HepG2 (cell line): ENCODE measurements at regions not wholly inside any gene's neighbourhood (a gene's known extent, or its start where the extent isn't known, plus 50 kb on each side); places are given as distances from the start of the nearest gene placed in this dataset.

Experiments used
- ATAC-seq: fragments of 200-7000 bp; cut with Tn5 transposase; 3 replicates; pipeline ENCODE4 v1.9.1; 2020; ENCODE audit warnings: mild to moderate bottlenecking, moderate library complexity
- BruUV-seq: library from RNA; stranded (reverse); fragments of 400-500 nt; replicated peaks from 2 replicates; lab custom pipeline; 2021; lab: Mats Ljungman, UMichigan
- CTCF ChIA-PET: fragments of 300-600 bp; formaldehyde crosslinking; extraction: SDS; loops from one replicate; lab custom pipeline; 2021; ENCODE audit warnings: low total read pairs, inconsistent platforms, low intra/inter-chr PET ratio; lab: Yijun Ruan, JAX
- POLR2A ChIA-PET: fragments of 350-600 bp; sonication (Branson Sonifier 250); formaldehyde crosslinking; loops from one replicate; lab custom pipeline; 2020; ENCODE audit warnings: antibody characterized with exemption, inconsistent platforms; lab: Yijun Ruan, JAX
- DNase-seq: peaks from one replicate; pipeline ENCODE4 v3.0.0-alpha.2; 2015; ENCODE audit warnings: low spot score
- FAIRE-seq: peaks from 3 replicates; lab custom pipeline; 2011; peaks lifted over from hg19 to GRCh38; lab: Jason Lieb, UNC
- H2AFZ ChIP-seq: one replicate; pipeline ENCODE4 v1.6.1; 2011; ENCODE audit warnings: low read length, inconsistent platforms
- H3K27ac ChIP-seq: fragments of 300-600 bp; 3 replicates; pipeline ENCODE4 v1.8.0; 2011; ENCODE audit warnings: mixed run types, mild to moderate bottlenecking, mixed read lengths, low read length, inconsistent platforms; ENCODE audit not compliant: insufficient read depth; ENCODE audit errors: extremely low read length
- H3K27me3 ChIP-seq, 2 experiments: fragments of 200-600 bp in 1 of 2; 2 replicates in 1 of 2; 3 replicates in 1 of 2; pipeline versions ENCODE4 v1.6.0 to v1.8.0; 2011; ENCODE audit warnings: low read length in 2 of 2, mild to moderate bottlenecking in 2 of 2, moderate library complexity in 2 of 2, inconsistent platforms in 1 of 2; ENCODE audit not compliant: insufficient read depth in 2 of 2, control insufficient read depth in 1 of 2
- H3K36me3 ChIP-seq, 2 experiments: fragments of 200-600 bp in 1 of 2; replicated peaks in 1 of 2; 2 replicates in 1 of 2; 3 replicates in 1 of 2; pipeline versions ENCODE4 v1.5.1 to v1.8.0; 2011; ENCODE audit warnings: low read length in 2 of 2, inconsistent platforms in 1 of 2; ENCODE audit not compliant: insufficient read depth in 2 of 2, control insufficient read depth in 1 of 2
- H3K4me1 ChIP-seq: 2 replicates; pipeline ENCODE4 v1.5.1; 2012; ENCODE audit warnings: low read length, inconsistent platforms; ENCODE audit not compliant: insufficient read depth
- H3K4me2 ChIP-seq: 2 replicates; pipeline ENCODE4 v1.6.0; 2011; ENCODE audit warnings: low read depth, low read length, inconsistent platforms
- H3K4me3 ChIP-seq, 3 experiments: fragments of 200-600 bp in 1 of 3; sonication (generic), shearing (Covaris generic) in 1 of 3; replicated peaks in 1 of 3; 2 replicates each; pipeline ENCODE4 v1.5.1; 2011 to 2016; ENCODE audit warnings: low read length in 3 of 3, inconsistent platforms in 2 of 3, low read depth in 2 of 3, mild to moderate bottlenecking in 2 of 3, control low read depth in 1 of 3, mixed read lengths in 1 of 3; ENCODE audit not compliant: insufficient read depth in 1 of 3
- H3K79me2 ChIP-seq: one replicate; pipeline ENCODE4 v1.6.1; 2011; ENCODE audit warnings: low read length, inconsistent platforms; ENCODE audit not compliant: insufficient read depth
- H3K9ac ChIP-seq: 2 replicates; pipeline ENCODE4 v1.6.0; 2011; ENCODE audit warnings: mild to moderate bottlenecking, low read depth, low read length, inconsistent platforms; ENCODE audit not compliant: insufficient read depth
- H3K9me3 ChIP-seq: 2 replicates; pipeline ENCODE4 v1.5.1; 2012; ENCODE audit warnings: mild to moderate bottlenecking, low read length
- H4K20me1 ChIP-seq: 2 replicates; pipeline ENCODE4 v1.6.0; 2011; ENCODE audit warnings: inconsistent platforms, mild to moderate bottlenecking, low read length, moderate library complexity; ENCODE audit not compliant: insufficient read depth
- ARNT2 ChIP-seq: sonication (generic); formaldehyde crosslinking; IDR thresholded peaks from 2 replicates; pipeline ENCODE4 v1.8.0; 2022; ENCODE audit warnings: mild to moderate bottlenecking, low read depth, missing genetic modification reagents, moderate library complexity
- CAMTA2 ChIP-seq: sonication (generic); formaldehyde crosslinking; IDR thresholded peaks from 2 replicates; pipeline ENCODE4 v1.4.0; 2020; ENCODE audit warnings: mild to moderate bottlenecking, missing genetic modification reagents, borderline replicate concordance
- DPF2 ChIP-seq: sonication (generic); formaldehyde crosslinking; IDR thresholded peaks from 2 replicates; pipeline ENCODE4 v1.4.0; 2020; ENCODE audit warnings: mild to moderate bottlenecking, low read depth, missing genetic modification reagents, borderline replicate concordance
- KLF11 ChIP-seq: IDR thresholded peaks from 2 replicates; pipeline ENCODE4 v1.6.1; 2016; ENCODE audit warnings: missing compliant biosample characterization
- RBM39 ChIP-seq: fragments of 200-400 bp; formaldehyde crosslinking; IDR thresholded peaks from one replicate; pipeline ENCODE4 v1.6.1; 2018; ENCODE audit warnings: antibody characterized with exemption, mild to moderate bottlenecking, low read depth, low read length; ENCODE audit not compliant: poor library complexity, severe bottlenecking
- RNF2 ChIP-seq: fragments of 450-650 bp; conservative IDR thresholded peaks from 2 replicates; pipeline ENCODE4 v1.6.1; 2016; ENCODE audit warnings: low read depth
- SMARCE1 ChIP-seq: fragments of 450-650 bp; IDR thresholded peaks from 2 replicates; pipeline ENCODE4 v1.6.1; 2017; ENCODE audit warnings: borderline replicate concordance
- TP53 ChIP-seq: sonication (generic); formaldehyde crosslinking; conservative IDR thresholded peaks from 2 replicates; pipeline ENCODE4 v1.4.0; 2020; ENCODE audit warnings: missing genetic modification reagents
- YEATS4 ChIP-seq: sonication (generic); formaldehyde crosslinking; IDR thresholded peaks from 2 replicates; pipeline ENCODE4 v1.4.0; 2020; ENCODE audit warnings: missing genetic modification reagents, borderline replicate concordance
- ZC3H13 ChIP-seq: sonication (generic); formaldehyde crosslinking; IDR thresholded peaks from 2 replicates; pipeline ENCODE4 v1.8.1; 2023; ENCODE audit warnings: mild to moderate bottlenecking, missing genetic modification reagents, moderate library complexity
- ZNF235 ChIP-seq: sonication (generic); formaldehyde crosslinking; IDR thresholded peaks from 2 replicates; pipeline ENCODE4 v1.8.1; 2023; ENCODE audit warnings: mild to moderate bottlenecking, missing genetic modification reagents, borderline replicate concordance
- ZNF460 ChIP-seq: sonication (generic); formaldehyde crosslinking; IDR thresholded peaks from 2 replicates; pipeline ENCODE4 v1.5.1; 2020; ENCODE audit warnings: missing genetic modification reagents, mild to moderate bottlenecking, borderline replicate concordance
- ZNF749 ChIP-seq: sonication (generic); formaldehyde crosslinking; IDR thresholded peaks from 2 replicates; pipeline ENCODE4 v1.8.0; 2022; ENCODE audit warnings: mild to moderate bottlenecking, missing genetic modification reagents, moderate library complexity, borderline replicate concordance
- WGBS: methylation state at CpG from one replicate; pipeline ENCODE4 v1.1.6; 2017; ENCODE audit warnings: low lambda C conversion rate; 5-methylcytosine and 5-hydroxymethylcytosine counted together
- in situ Hi-C: cut with HindIII; loops from 2 replicates; pipeline ENCODE4 v1.10.0; 2017; ENCODE audit warnings: low pct_unique_long_range_greater_than_20kb; ENCODE audit not compliant: extremely low pct_ligation_motif_present
- intact Hi-C: fragments of 100-400 bp; cut with micrococcal nuclease; formaldehyde crosslinking; loops from one replicate; pipeline ENCODE4 v1.10.0; 2022; ENCODE audit not compliant: unreplicated experiment
- TF ChIP-seq, protein P1 (sequence below): sonication (generic); formaldehyde crosslinking; conservative IDR thresholded peaks from 2 replicates; pipeline ENCODE4 v1.4.0; 2020; ENCODE audit warnings: mild to moderate bottlenecking, missing genetic modification reagents, moderate library complexity
- TF ChIP-seq, protein P2 (sequence below): sonication (generic); formaldehyde crosslinking; IDR thresholded peaks from 2 replicates; pipeline ENCODE4 v1.4.0; 2020; ENCODE audit warnings: missing genetic modification reagents

DNA sequence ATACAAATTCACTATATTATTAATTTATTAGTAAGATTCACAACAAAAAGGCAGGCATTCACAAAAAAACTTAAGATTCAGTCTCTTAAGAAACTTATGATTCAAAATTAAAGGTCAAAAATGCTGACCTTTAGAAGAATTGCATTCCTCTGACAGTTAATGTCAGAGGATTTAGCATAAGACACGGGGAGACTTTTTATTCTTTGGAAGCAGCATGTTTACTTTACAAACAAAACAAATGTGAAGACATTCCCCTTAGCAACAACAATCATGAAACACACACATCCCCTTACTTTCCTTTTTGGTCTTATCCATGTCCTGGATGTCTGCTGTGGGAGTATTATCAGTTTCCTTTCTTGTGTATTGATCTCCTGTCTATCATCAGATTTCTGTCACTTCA is 117.1 kb downstream of the RAD51AP2 start:
- H3K36me3 ChIP-seq = no peaks in the 10 kb centered on the region
- ChIA-PET POLR2A (no interaction called here), CTCF (no interaction called here)
- no peak overlapping the region for H3K9ac ChIP-seq
- H2AFZ ChIP-seq = no peak overlapping the region
- no TSS peak for BruUV-seq
- H3K9me3 ChIP-seq = peaks cover 19% of the 10 kb centered on the region
- H3K79me2 ChIP-seq = no peaks in the 10 kb centered on the region
- no peak overlapping the region for H3K4me3 ChIP-seq
- FAIRE-seq = no peak
- no peaks in the 10 kb centered on the region for H3K4me1 ChIP-seq
- H3K27me3 ChIP-seq = no peaks in the 10 kb centered on the region
- 4% methylated on average over 1 of the region's 1 CpG for WGBS
- H3K4me2 ChIP-seq = no peak overlapping the region
- H3K27ac ChIP-seq = no peak overlapping the region
- no peak for TF ChIP-seq RNF2
- TF ChIP-seq, protein P1, sequence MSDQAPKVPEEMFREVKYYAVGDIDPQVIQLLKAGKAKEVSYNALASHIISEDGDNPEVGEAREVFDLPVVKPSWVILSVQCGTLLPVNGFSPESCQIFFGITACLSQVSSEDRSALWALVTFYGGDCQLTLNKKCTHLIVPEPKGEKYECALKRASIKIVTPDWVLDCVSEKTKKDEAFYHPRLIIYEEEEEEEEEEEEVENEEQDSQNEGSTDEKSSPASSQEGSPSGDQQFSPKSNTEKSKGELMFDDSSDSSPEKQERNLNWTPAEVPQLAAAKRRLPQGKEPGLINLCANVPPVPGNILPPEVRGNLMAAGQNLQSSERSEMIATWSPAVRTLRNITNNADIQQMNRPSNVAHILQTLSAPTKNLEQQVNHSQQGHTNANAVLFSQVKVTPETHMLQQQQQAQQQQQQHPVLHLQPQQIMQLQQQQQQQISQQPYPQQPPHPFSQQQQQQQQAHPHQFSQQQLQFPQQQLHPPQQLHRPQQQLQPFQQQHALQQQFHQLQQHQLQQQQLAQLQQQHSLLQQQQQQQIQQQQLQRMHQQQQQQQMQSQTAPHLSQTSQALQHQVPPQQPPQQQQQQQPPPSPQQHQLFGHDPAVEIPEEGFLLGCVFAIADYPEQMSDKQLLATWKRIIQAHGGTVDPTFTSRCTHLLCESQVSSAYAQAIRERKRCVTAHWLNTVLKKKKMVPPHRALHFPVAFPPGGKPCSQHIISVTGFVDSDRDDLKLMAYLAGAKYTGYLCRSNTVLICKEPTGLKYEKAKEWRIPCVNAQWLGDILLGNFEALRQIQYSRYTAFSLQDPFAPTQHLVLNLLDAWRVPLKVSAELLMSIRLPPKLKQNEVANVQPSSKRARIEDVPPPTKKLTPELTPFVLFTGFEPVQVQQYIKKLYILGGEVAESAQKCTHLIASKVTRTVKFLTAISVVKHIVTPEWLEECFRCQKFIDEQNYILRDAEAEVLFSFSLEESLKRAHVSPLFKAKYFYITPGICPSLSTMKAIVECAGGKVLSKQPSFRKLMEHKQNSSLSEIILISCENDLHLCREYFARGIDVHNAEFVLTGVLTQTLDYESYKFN (CRISPR knock-in tag) = no peak
- TF ChIP-seq RBM39 = no peak
- no peak for TF ChIP-seq ZNF749 (CRISPR knock-in tag)
- TF ChIP-seq TP53 (CRISPR knock-in tag) = no peak
- no peak for TF ChIP-seq DPF2 (CRISPR knock-in tag)
- no peak for TF ChIP-seq ARNT2 (CRISPR knock-in tag)
- TF ChIP-seq KLF11 (CRISPR knock-in tag) = no peak
- no peak for TF ChIP-seq CAMTA2
- TF ChIP-seq, protein P2, sequence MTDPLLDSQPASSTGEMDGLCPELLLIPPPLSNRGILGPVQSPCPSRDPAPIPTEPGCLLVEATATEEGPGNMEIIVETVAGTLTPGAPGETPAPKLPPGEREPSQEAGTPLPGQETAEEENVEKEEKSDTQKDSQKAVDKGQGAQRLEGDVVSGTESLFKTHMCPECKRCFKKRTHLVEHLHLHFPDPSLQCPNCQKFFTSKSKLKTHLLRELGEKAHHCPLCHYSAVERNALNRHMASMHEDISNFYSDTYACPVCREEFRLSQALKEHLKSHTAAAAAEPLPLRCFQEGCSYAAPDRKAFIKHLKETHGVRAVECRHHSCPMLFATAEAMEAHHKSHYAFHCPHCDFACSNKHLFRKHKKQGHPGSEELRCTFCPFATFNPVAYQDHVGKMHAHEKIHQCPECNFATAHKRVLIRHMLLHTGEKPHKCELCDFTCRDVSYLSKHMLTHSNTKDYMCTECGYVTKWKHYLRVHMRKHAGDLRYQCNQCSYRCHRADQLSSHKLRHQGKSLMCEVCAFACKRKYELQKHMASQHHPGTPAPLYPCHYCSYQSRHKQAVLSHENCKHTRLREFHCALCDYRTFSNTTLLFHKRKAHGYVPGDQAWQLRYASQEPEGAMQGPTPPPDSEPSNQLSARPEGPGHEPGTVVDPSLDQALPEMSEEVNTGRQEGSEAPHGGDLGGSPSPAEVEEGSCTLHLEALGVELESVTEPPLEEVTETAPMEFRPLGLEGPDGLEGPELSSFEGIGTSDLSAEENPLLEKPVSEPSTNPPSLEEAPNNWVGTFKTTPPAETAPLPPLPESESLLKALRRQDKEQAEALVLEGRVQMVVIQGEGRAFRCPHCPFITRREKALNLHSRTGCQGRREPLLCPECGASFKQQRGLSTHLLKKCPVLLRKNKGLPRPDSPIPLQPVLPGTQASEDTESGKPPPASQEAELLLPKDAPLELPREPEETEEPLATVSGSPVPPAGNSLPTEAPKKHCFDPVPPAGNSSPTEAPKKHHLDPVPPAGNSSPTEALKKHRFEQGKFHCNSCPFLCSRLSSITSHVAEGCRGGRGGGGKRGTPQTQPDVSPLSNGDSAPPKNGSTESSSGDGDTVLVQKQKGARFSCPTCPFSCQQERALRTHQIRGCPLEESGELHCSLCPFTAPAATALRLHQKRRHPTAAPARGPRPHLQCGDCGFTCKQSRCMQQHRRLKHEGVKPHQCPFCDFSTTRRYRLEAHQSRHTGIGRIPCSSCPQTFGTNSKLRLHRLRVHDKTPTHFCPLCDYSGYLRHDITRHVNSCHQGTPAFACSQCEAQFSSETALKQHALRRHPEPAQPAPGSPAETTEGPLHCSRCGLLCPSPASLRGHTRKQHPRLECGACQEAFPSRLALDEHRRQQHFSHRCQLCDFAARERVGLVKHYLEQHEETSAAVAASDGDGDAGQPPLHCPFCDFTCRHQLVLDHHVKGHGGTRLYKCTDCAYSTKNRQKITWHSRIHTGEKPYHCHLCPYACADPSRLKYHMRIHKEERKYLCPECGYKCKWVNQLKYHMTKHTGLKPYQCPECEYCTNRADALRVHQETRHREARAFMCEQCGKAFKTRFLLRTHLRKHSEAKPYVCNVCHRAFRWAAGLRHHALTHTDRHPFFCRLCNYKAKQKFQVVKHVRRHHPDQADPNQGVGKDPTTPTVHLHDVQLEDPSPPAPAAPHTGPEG = no peak
- TF ChIP-seq ZNF460 (CRISPR knock-in tag) = no peak
- TF ChIP-seq ZC3H13 = no peak
- TF ChIP-seq YEATS4 = no peak
- no peak for TF ChIP-seq SMARCE1
- TF ChIP-seq ZNF235 = no peak
- in situ Hi-C loops (no loop called here), intact Hi-C loops (no loop called here)
- ATAC-seq = no peak
- H4K20me1 ChIP-seq = no peaks in the 10 kb centered on the region
- DNase-seq = no peak
